NT2/D1 (cell line): ENCODE measurements at regions not wholly inside any gene's neighbourhood (a gene's known extent, or its start where the extent isn't known, plus 50 kb on each side); places are given as distances from the start of the nearest gene placed in this dataset.

Source experiments
- SUZ12 ChIP-seq: IDR thresholded peaks from 2 replicates; pipeline ENCODE4 v1.6.1; 2011; ENCODE audit not compliant: insufficient read length, insufficient read depth; ENCODE audit errors: extremely low read depth
- YY1 ChIP-seq: IDR thresholded peaks from 2 replicates; pipeline ENCODE4 v1.6.1; 2011; ENCODE audit not compliant: insufficient read length, insufficient read depth

- TF ChIP-seq SUZ12 (no peak), YY1 (no peak)
Observed at GRCh38 chr5:74459984-74460383, 180.5 kb downstream of the ENC1 start.
